Osteocyte (in vitro differentiated cells): ENCODE measurements at regions not wholly inside any gene's neighbourhood (a gene's known extent, or its start where the extent isn't known, plus 50 kb on each side); places are given as distances from the start of the nearest gene placed in this dataset.

Experiments
- DNase-seq: peaks from one replicate; pipeline ENCODE4 v3.0.0; 2021; ENCODE audit warnings: mixed read lengths; ENCODE audit not compliant: unreplicated experiment; ENCODE audit errors: extremely low spot score
- H3K27ac Mint-ChIP-seq: one replicate; pipeline ENCODE4 v1.8.0; 2021; ENCODE audit warnings: mild to moderate bottlenecking, mixed read lengths; ENCODE audit not compliant: unreplicated experiment
- H3K27me3 Mint-ChIP-seq: one replicate; pipeline ENCODE4 v1.8.0; 2021; ENCODE audit warnings: mixed read lengths; ENCODE audit not compliant: unreplicated experiment
- H3K36me3 Mint-ChIP-seq: one replicate; pipeline ENCODE4 v1.8.0; 2021; ENCODE audit warnings: mixed read lengths; ENCODE audit not compliant: unreplicated experiment
- H3K4me1 Mint-ChIP-seq: one replicate; pipeline ENCODE4 v1.8.0; 2021; ENCODE audit warnings: mixed read lengths; ENCODE audit not compliant: unreplicated experiment
- H3K4me3 Mint-ChIP-seq: one replicate; pipeline ENCODE4 v1.8.0; 2021; ENCODE audit warnings: mild to moderate bottlenecking, moderate library complexity, mixed read lengths; ENCODE audit not compliant: unreplicated experiment
- H3K9me3 Mint-ChIP-seq: one replicate; pipeline ENCODE4 v1.8.0; 2021; ENCODE audit warnings: mixed read lengths; ENCODE audit not compliant: unreplicated experiment
- TF ChIP-seq, protein P1 (sequence below): fragments of 200-600 bp; sonication (generic); IDR thresholded peaks from 2 replicates; pipeline ENCODE4 v1.5.0; 2021; ENCODE audit warnings: antibody characterized with exemption, mild to moderate bottlenecking, moderate library complexity

DNA sequence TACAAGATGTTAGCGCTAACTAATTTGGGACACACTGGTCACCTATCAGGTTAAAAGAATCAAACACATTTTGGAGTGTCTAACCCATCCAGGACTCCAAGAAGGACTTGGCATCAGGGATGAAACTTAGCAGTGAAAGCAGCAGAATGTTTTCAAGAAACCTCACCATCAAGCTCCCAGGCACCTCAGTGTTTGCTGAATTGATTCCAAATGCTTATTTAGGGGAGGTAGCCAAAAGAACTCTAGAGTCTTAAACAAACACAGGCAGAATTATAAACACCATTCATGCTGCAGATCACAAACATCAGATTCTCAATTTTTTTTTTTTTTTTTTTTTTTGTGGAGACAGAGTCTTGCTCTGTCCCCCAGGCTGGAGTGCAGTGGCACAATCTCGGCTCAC, 122.8 kb upstream of the UXS1 start:
- TF ChIP-seq, protein P1, sequence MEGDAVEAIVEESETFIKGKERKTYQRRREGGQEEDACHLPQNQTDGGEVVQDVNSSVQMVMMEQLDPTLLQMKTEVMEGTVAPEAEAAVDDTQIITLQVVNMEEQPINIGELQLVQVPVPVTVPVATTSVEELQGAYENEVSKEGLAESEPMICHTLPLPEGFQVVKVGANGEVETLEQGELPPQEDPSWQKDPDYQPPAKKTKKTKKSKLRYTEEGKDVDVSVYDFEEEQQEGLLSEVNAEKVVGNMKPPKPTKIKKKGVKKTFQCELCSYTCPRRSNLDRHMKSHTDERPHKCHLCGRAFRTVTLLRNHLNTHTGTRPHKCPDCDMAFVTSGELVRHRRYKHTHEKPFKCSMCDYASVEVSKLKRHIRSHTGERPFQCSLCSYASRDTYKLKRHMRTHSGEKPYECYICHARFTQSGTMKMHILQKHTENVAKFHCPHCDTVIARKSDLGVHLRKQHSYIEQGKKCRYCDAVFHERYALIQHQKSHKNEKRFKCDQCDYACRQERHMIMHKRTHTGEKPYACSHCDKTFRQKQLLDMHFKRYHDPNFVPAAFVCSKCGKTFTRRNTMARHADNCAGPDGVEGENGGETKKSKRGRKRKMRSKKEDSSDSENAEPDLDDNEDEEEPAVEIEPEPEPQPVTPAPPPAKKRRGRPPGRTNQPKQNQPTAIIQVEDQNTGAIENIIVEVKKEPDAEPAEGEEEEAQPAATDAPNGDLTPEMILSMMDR = no peak
- no peak overlapping the region for H3K4me3 Mint-ChIP-seq
- H3K27ac Mint-ChIP-seq = no peak overlapping the region
- no peaks in the 10 kb centered on the region for H3K36me3 Mint-ChIP-seq
- H3K4me1 Mint-ChIP-seq = no peaks in the 10 kb centered on the region
- H3K27me3 Mint-ChIP-seq = no peaks in the 10 kb centered on the region
- no peak for DNase-seq
- no peaks in the 10 kb centered on the region for H3K9me3 Mint-ChIP-seq

DNA sequence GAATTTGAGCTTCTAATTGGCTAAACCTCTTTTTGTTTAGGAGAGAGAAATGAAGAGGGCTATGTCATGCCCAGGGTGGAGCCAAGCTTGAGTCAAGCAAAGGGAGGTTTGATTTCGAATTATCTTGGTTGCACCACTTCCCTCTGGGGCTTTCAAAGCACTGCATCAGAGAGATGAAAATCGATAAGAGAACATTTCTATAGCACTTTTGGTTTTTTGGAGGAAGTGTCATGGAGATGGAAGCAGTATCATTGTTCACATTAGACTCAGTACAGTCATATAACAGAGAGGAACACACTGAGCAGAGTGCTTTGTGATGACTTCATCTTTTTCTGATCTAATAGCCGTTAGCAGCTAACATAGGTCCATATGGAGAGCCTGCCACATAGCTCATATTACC, 120.3 kb upstream of the UXS1 start:
- H3K27me3 Mint-ChIP-seq = no peaks in the 10 kb centered on the region
- no peaks in the 10 kb centered on the region for H3K9me3 Mint-ChIP-seq

DNA sequence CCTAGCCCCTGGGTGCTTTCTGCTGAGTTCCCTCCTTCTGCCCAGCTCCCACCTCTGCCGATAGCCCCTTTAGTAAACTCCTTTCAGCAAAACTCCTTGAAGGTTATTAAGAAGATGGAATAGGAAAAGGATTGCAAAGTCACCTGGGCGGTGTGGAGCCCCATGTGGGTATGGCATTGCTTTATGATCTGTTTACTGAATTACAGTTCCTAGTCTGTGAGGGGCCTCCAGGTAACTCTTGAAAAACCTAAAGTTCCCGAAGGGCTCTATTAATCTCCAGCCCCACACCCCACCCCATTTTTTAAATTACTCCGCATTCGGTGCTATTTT, 116.9 kb upstream of the UXS1 start:
- H3K9me3 Mint-ChIP-seq = no peaks in the 10 kb centered on the region
- no peaks in the 10 kb centered on the region for H3K36me3 Mint-ChIP-seq
- no peaks in the 10 kb centered on the region for H3K4me1 Mint-ChIP-seq
- DNase-seq = no peak
- no peak overlapping the region for H3K27ac Mint-ChIP-seq
- TF ChIP-seq, protein P1 = no peak
- no peak overlapping the region for H3K4me3 Mint-ChIP-seq
- peaks cover 25% of the 10 kb centered on the region for H3K27me3 Mint-ChIP-seq

More for the DNA sequence above, 120.3 kb upstream of the UXS1 start:
- Mint-ChIP-seq H3K27ac (no peak overlapping the region), H3K4me3 (no peak overlapping the region), H3K36me3 (no peaks in the 10 kb centered on the region), H3K4me1 (no peaks in the 10 kb centered on the region)
- no peak for DNase-seq
- TF ChIP-seq, protein P1 = no peak

DNA sequence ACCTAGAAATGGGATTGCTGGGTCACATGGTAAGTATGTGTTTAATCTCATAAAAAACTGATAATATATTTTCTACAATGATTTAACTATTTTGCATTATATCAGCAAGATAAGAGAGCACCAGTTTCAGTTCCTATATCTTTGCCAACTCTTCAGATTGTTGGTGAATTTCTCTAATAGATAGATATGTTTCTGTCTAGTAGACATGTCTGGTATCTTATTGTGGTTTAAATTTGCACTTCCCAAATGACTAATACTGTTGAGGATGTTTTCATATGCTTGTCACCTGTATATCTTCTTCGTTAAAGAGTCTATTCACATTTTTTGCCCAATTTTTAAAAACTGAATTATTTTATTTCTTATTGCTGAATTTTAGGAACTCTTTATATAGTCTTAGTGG, 113.8 kb upstream of the UXS1 start:
- TF ChIP-seq, protein P1 = no peak
- Mint-ChIP-seq H3K4me1 (no peaks in the 10 kb centered on the region), H3K9me3 (peaks cover 3% of the 10 kb centered on the region), H3K27me3 (peaks cover 42% of the 10 kb centered on the region), H3K36me3 (no peaks in the 10 kb centered on the region), H3K4me3 (no peak overlapping the region), H3K27ac (no peak overlapping the region)
- no peak for DNase-seq

DNA sequence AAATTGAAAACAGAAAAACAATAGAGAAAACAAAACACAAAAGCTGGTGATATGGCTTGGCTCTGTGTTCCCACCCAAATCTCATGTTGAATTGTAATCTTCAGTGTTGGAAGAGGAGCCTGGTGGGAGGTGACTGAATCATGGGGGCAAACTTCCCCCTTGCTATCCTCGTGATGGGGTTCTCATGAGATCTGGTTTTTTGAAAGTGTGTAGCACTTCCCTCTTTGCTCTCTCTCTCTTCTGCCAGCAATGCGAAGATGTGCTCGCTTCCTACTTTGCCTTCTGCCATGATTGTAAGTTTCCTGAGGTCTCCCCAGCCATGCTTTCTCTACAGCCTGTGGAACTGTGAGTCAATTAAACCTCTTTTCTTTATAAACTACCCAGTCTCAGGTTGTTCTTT, 112.3 kb upstream of the UXS1 start:
- TF ChIP-seq, protein P1 = no peak
- Mint-ChIP-seq H3K9me3 (peaks cover 3% of the 10 kb centered on the region), H3K4me3 (no peak overlapping the region), H3K27me3 (peaks cover 42% of the 10 kb centered on the region), H3K27ac (no peak overlapping the region), H3K36me3 (no peaks in the 10 kb centered on the region), H3K4me1 (no peaks in the 10 kb centered on the region)
- DNase-seq = no peak
